Adrenal gland (tissue), 5 donors: ENCODE measurements at regions not wholly inside any gene's neighbourhood (a gene's known extent, or its start where the extent isn't known, plus 50 kb on each side); places are given as distances from the start of the nearest gene placed in this dataset.

Experiments
- CTCF ChIP-seq, 6 experiments: fragments of 450-650 bp in 4 of 6; fragments of 200-600 bp in 2 of 6; sonication (generic) in 1 of 6; IDR thresholded peaks; 1 replicate in 5 of 6; 2 replicates in 1 of 6; pipeline versions ENCODE4 v1.5.1 to v1.8.0; 2016 to 2021; ENCODE audit warnings: antibody characterized with exemption in 6 of 6, mild to moderate bottlenecking in 2 of 6, moderate library complexity in 1 of 6
- POLR2A ChIP-seq, 2 donors: fragments of 450-650 bp; IDR thresholded peaks; one replicate each; pipeline ENCODE4 v1.6.1; 2017; ENCODE audit warnings: antibody characterized with exemption in 2 of 2, mild to moderate bottlenecking in 2 of 2, moderate library complexity in 1 of 2
- donor health status: DM: no; HTN: no; CAD: no.

DNA sequence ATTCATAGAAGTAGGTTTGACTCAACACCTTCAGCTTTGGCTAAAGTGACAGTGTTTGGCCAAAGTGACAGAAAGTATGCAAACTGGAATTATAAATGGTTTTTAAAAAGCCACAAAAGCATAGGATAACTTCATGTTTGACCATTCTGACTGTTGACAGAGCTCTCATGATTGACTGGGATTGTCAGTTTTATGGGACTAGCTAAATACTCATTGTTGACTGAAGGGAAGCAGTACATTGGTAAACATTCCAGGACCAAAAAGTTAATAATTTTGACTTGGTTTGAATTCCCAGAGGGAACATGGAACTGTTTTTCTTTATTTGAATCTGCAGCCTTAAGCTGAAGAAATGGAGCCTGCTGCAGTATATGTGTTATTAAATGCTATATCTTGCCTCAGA is 84.6 kb upstream of the STEAP4 start:
- no peak for TF ChIP-seq CTCF (IDR thresholded peaks at IDR 0.05)
- TF ChIP-seq POLR2A (IDR thresholded peaks at IDR 0.05): no peak
